IMR-90 (cell line): ENCODE measurements at regions not wholly inside any gene's neighbourhood (a gene's known extent, or its start where the extent isn't known, plus 50 kb on each side); places are given as distances from the start of the nearest gene placed in this dataset.

Experiments used
- ATAC-seq: fragments of 200-7000 bp; cut with Tn5 transposase; 2 replicates; pipeline ENCODE4 v1.9.1; 2020; ENCODE audit warnings: low read depth, mild to moderate bottlenecking, moderate library complexity
- BruUV-seq: library from RNA; stranded (reverse); fragments of 400-500 nt; replicated peaks from 2 replicates; lab custom pipeline; 2021; lab: Mats Ljungman, UMichigan
- CTCF ChIA-PET: fragments of 300-600 bp; formaldehyde crosslinking; extraction: SDS; loops from one replicate; lab custom pipeline; 2021; ENCODE audit warnings: antibody characterized with exemption; lab: Yijun Ruan, JAX
- POLR2A ChIA-PET: fragments of 300-600 bp; sonication (Branson Sonifier 250); formaldehyde crosslinking; loops from one replicate; lab custom pipeline; 2022; ENCODE audit warnings: antibody characterized with exemption; ENCODE audit not compliant: unreplicated experiment; lab: Charles Lee
- DNase-seq: peaks from one replicate; pipeline ENCODE4 v3.0.0; 2013
- H2AFZ ChIP-seq: replicated peaks from 2 replicates; pipeline ENCODE3; 2013; ENCODE audit warnings: low read length, mild to moderate bottlenecking; ENCODE audit not compliant: poor library complexity
- H2AK5ac ChIP-seq: 2 replicates; pipeline ENCODE4 v1.6.1; 2013; ENCODE audit warnings: low read depth, low read length, inconsistent platforms
- H2AK9ac ChIP-seq: replicated peaks from 2 replicates; pipeline ENCODE3; 2013; ENCODE audit warnings: mild to moderate bottlenecking, low read depth, low read length, moderate library complexity; ENCODE audit not compliant: poor library complexity
- H2BK120ac ChIP-seq: 2 replicates; pipeline ENCODE4 v1.6.1; 2013; ENCODE audit warnings: low read depth, low read length, inconsistent platforms
- H2BK15ac ChIP-seq: 3 replicates; pipeline ENCODE4 v1.6.1; 2013; ENCODE audit warnings: low read depth, low read length, inconsistent platforms
- H2BK20ac ChIP-seq: 2 replicates; pipeline ENCODE4 v1.6.1; 2013; ENCODE audit warnings: low read depth, mild to moderate bottlenecking, inconsistent platforms, low read length, moderate library complexity
- H2BK5ac ChIP-seq: 2 replicates; pipeline ENCODE4 v1.6.1; 2013; ENCODE audit warnings: mild to moderate bottlenecking, low read depth, low read length, inconsistent platforms; ENCODE audit not compliant: poor library complexity, severe bottlenecking
- H3K14ac ChIP-seq: replicated peaks from 2 replicates; pipeline ENCODE4 v1.6.1; 2013; ENCODE audit warnings: low read depth, low read length, inconsistent platforms
- H3K18ac ChIP-seq: 2 replicates; pipeline ENCODE4 v1.6.1; 2013; ENCODE audit warnings: low read depth, low read length, control low read depth
- H3K23ac ChIP-seq: 2 replicates; pipeline ENCODE4 v1.6.1; 2013; ENCODE audit warnings: low read depth, low read length, inconsistent platforms
- H3K27ac ChIP-seq: 2 replicates; pipeline ENCODE4 v1.5.1; 2013; ENCODE audit warnings: mild to moderate bottlenecking, control low read depth, low read length; ENCODE audit not compliant: insufficient read depth
- H3K27me3 ChIP-seq: 2 replicates; pipeline ENCODE4 v1.6.1; 2013; ENCODE audit warnings: low read length; ENCODE audit not compliant: control insufficient read depth, insufficient read depth
- H3K36me3 ChIP-seq: 2 replicates; pipeline ENCODE4 v1.6.1; 2013; ENCODE audit warnings: low read length, mixed read lengths; ENCODE audit not compliant: control insufficient read depth, insufficient read depth
- H3K4ac ChIP-seq: 2 replicates; pipeline ENCODE4 v1.6.1; 2013; ENCODE audit warnings: low read depth, low read length, inconsistent platforms
- H3K4me1 ChIP-seq: 2 replicates; pipeline ENCODE4 v1.6.1; 2013; ENCODE audit warnings: low read length, mixed read lengths; ENCODE audit not compliant: control insufficient read depth, insufficient read depth
- H3K4me2 ChIP-seq: 2 replicates; pipeline ENCODE4 v1.6.1; 2013; ENCODE audit warnings: low read depth, mild to moderate bottlenecking, control low read depth, low read length, moderate library complexity
- H3K4me3 ChIP-seq: 2 replicates; pipeline ENCODE4 v1.5.1; 2013; ENCODE audit warnings: low read depth, mild to moderate bottlenecking, control low read depth, low read length, moderate library complexity; ENCODE audit not compliant: insufficient read depth
- H3K56ac ChIP-seq: 2 replicates; pipeline ENCODE4 v1.6.1; 2013; ENCODE audit warnings: low read length, inconsistent platforms; ENCODE audit not compliant: insufficient read depth; ENCODE audit errors: extremely low read depth
- H3K79me1 ChIP-seq, 2 experiments: 2 replicates each; pipeline ENCODE4 v1.6.1; 2013; ENCODE audit warnings: low read length in 2 of 2, inconsistent platforms in 1 of 2, low read depth in 1 of 2
- H3K9ac ChIP-seq: 2 replicates; pipeline ENCODE4 v1.6.1; 2013; ENCODE audit warnings: low read depth, low read length, control low read depth
- H3K9me1 ChIP-seq: 2 replicates; pipeline ENCODE4 v1.6.1; 2013; ENCODE audit warnings: low read length, inconsistent platforms; ENCODE audit not compliant: insufficient read depth
- H3K9me3 ChIP-seq: 2 replicates; pipeline ENCODE4 v1.6.1; 2013; ENCODE audit warnings: low read length; ENCODE audit not compliant: control insufficient read depth, insufficient read depth
- H4K20me1 ChIP-seq: 2 replicates; pipeline ENCODE4 v1.6.1; 2013; ENCODE audit warnings: low read length, inconsistent platforms; ENCODE audit not compliant: insufficient read depth
- H4K5ac ChIP-seq: 2 replicates; pipeline ENCODE4 v1.6.1; 2013; ENCODE audit warnings: mild to moderate bottlenecking, low read depth, low read length, control low read depth
- H4K8ac ChIP-seq, 2 experiments: 2 replicates each; pipeline ENCODE4 v1.6.1; 2013; ENCODE audit warnings: low read depth in 2 of 2, low read length in 2 of 2, control low read depth in 1 of 2, inconsistent platforms in 1 of 2
- H4K91ac ChIP-seq: 2 replicates; pipeline ENCODE4 v1.6.1; 2013; ENCODE audit warnings: low read depth, low read length, inconsistent platforms; ENCODE audit not compliant: insufficient read depth
- BHLHE40 ChIP-seq: fragments of 150-350 bp; IDR thresholded peaks from 2 replicates; pipeline ENCODE4 v1.6.1; 2016; ENCODE audit warnings: mild to moderate bottlenecking, low read depth, low read length
- CEBPB ChIP-seq: IDR thresholded peaks from 2 replicates; pipeline ENCODE4 v1.6.1; 2012; ENCODE audit warnings: low read depth, low read length, improper control_type of control experiment
- CHD1 ChIP-seq: IDR thresholded peaks from 2 replicates; pipeline ENCODE4 v1.6.1; 2012; ENCODE audit warnings: low read depth, low read length, improper control_type of control experiment
- MAZ ChIP-seq: IDR thresholded peaks from 2 replicates; pipeline ENCODE4 v1.6.1; 2012; ENCODE audit warnings: low read depth, mild to moderate bottlenecking, low read length, improper control_type of control experiment, moderate library complexity, borderline replicate concordance
- MXI1 ChIP-seq: IDR thresholded peaks from 2 replicates; pipeline ENCODE4 v1.6.1; 2012; ENCODE audit warnings: low read depth, mild to moderate bottlenecking, low read length, moderate library complexity, borderline replicate concordance
- NFE2L2 ChIP-seq: fragments of 150-350 bp; IDR thresholded peaks from 2 replicates; pipeline ENCODE4 v1.6.1; 2016; ENCODE audit warnings: low read depth, mild to moderate bottlenecking, low read length
- RCOR1 ChIP-seq: IDR thresholded peaks from 2 replicates; pipeline ENCODE4 v1.6.1; 2012; ENCODE audit warnings: mild to moderate bottlenecking, low read length, improper control_type of control experiment; ENCODE audit not compliant: insufficient replicate concordance
- SMC3 ChIP-seq: fragments of 150-350 bp; IDR thresholded peaks from 2 replicates; pipeline ENCODE4 v1.6.1; 2016; ENCODE audit warnings: low read depth, mild to moderate bottlenecking, antibody characterized with exemption, low read length, moderate library complexity
- USF2 ChIP-seq: fragments of 150-350 bp; IDR thresholded peaks from 2 replicates; pipeline ENCODE4 v1.6.1; 2017; ENCODE audit warnings: mild to moderate bottlenecking, antibody characterized with exemption, low read length, low read depth
- WGBS, 2 experiments: methylation state at CpG; one replicate each; pipeline versions ENCODE4 v1.1.5 to v1.1.7; 2013; ENCODE audit warnings: missing lambda C conversion rate in 2 of 2; ENCODE audit not compliant: insufficient read length in 1 of 2; ENCODE audit errors: extremely low coverage in 2 of 2; 5-methylcytosine and 5-hydroxymethylcytosine counted together
- dilution Hi-C: fragments of 300-500 bp; cut with HindIII; formaldehyde crosslinking; loops from one replicate; pipeline ENCODE4 v1.14.3; 2018; ENCODE audit warnings: low sequenced_read_pairs; ENCODE audit not compliant: unreplicated experiment
- in situ Hi-C: fragments of 300-500 bp; cut with MboI; formaldehyde crosslinking; loops from 3 replicates; pipeline ENCODE4 v1.14.3; 2019; ENCODE audit warnings: low sequenced_read_pairs, inconsistent platforms, mixed read lengths
- intact Hi-C: fragments of 100-400 bp; cut with micrococcal nuclease; formaldehyde crosslinking; loops from 2 replicates; pipeline ENCODE4 v1.10.0; 2022

- H3K9me1 ChIP-seq, result no peaks in the 10 kb centered on the region
- no peak overlapping the region for H2BK15ac ChIP-seq
- no peak overlapping the region for H2AK5ac ChIP-seq
- no peaks in the 10 kb centered on the region for H3K27me3 ChIP-seq
- H3K14ac ChIP-seq, result no peak overlapping the region
- no TSS peak for BruUV-seq
- in situ Hi-C loops, result loop anchor here (25.0 kb wide), 1 partner anchor 532 kb away; no protein-coding TSS in a partner anchor
- no peaks in the 10 kb centered on the region for H3K9me3 ChIP-seq
- H3K4me2 ChIP-seq, result no peak overlapping the region
- dilution Hi-C loops, result no loop called here
- H3K9ac ChIP-seq, result no peak overlapping the region
- H3K4me1 ChIP-seq, result no peaks in the 10 kb centered on the region
- H3K18ac ChIP-seq, result no peak overlapping the region
- intact Hi-C loops, result no loop called here
- no peak overlapping the region for H2AFZ ChIP-seq
- no peak overlapping the region for H4K91ac ChIP-seq
- no peak overlapping the region for H2BK20ac ChIP-seq
- H3K36me3 ChIP-seq, result no peaks in the 10 kb centered on the region
- H4K20me1 ChIP-seq, result no peaks in the 10 kb centered on the region
- no peak overlapping the region for H3K4ac ChIP-seq
- CTCF ChIA-PET, result no interaction called here
- H3K79me1 ChIP-seq, result no peaks in the 10 kb centered on the region
- no peak overlapping the region for H3K56ac ChIP-seq
- TF ChIP-seq MXI1 (no peak), CEBPB (no peak), MAZ (no peak), RCOR1 (no peak), BHLHE40 (no peak), CHD1 (no peak), NFE2L2 (no peak), SMC3 (no peak), USF2 (no peak)
- no peak for ATAC-seq
- H2AK9ac ChIP-seq, result no peak overlapping the region
- 50% methylated on average over 1 of the region's 6 CpGs; no CpG with 5 or more reads in 1 of the 2 experiments for WGBS, 2 experiments
- H3K4me3 ChIP-seq, result no peak overlapping the region
- no peak overlapping the region for H2BK120ac ChIP-seq
- no peak overlapping the region for H3K23ac ChIP-seq
- no peak overlapping the region for H3K27ac ChIP-seq
- H2BK5ac ChIP-seq, result no peak overlapping the region
- no peak for DNase-seq
- no peak overlapping the region for H4K8ac ChIP-seq
- POLR2A ChIA-PET, result no interaction called here
- no peak overlapping the region for H4K5ac ChIP-seq
These were observed 261.4 kb downstream of the MTERF1 start for GRCh38 chr7:91618776-91619765.
